SK-N-SH (cell line): ENCODE measurements at regions not wholly inside any gene's neighbourhood (a gene's known extent, or its start where the extent isn't known, plus 50 kb on each side); places are given as distances from the start of the nearest gene placed in this dataset.

ENCODE experiments used
- CTCF ChIA-PET: fragments of 300-600, 350-600 bp; formaldehyde crosslinking; extraction: SDS; loops from one replicate; lab custom pipeline; 2021; lab: Yijun Ruan, JAX
- POLR2A ChIA-PET: fragments of 350-600 bp; sonication (Branson Sonifier 250); formaldehyde crosslinking; extraction: SDS; loops from one replicate; lab custom pipeline; 2020; ENCODE audit warnings: antibody characterized with exemption, inconsistent platforms; lab: Yijun Ruan, JAX
- DNase-seq: peaks from one replicate; pipeline ENCODE4 v3.0.0; 2012
- H2AFZ ChIP-seq: fragments of 200-600 bp; sonication (generic); 2 replicates; pipeline ENCODE4 v1.8.1; 2016; ENCODE audit warnings: antibody characterized with exemption, mild to moderate bottlenecking, low read depth
- H3F3A ChIP-seq: fragments of 200-600 bp; sonication (generic); replicated peaks from 2 replicates; pipeline ENCODE3; 2016; ENCODE audit warnings: antibody characterized with exemption, mild to moderate bottlenecking; ENCODE audit not compliant: insufficient read depth
- H3K27ac ChIP-seq, 2 experiments: fragments of 200-500 bp in 1 of 2; fragments of 200-600 bp in 1 of 2; sonication (Bioruptor generic) in 1 of 2; sonication (generic), shearing (Covaris generic) in 1 of 2; 2 replicates each; pipeline versions ENCODE4 v1.5.1 to v1.6.1; 2014 to 2016; ENCODE audit warnings: low read depth in 2 of 2, inconsistent platforms in 1 of 2, low read length in 1 of 2, mild to moderate bottlenecking in 1 of 2, mixed read lengths in 1 of 2
- H3K27me3 ChIP-seq: fragments of 200-600 bp; sonication (generic), shearing (Covaris generic); 2 replicates; pipeline ENCODE4 v1.6.1; 2016; ENCODE audit warnings: mixed run types; ENCODE audit not compliant: insufficient read depth
- H3K36me3 ChIP-seq, 2 experiments: fragments of 200-500 bp in 1 of 2; fragments of 200-600 bp in 1 of 2; sonication (Bioruptor generic) in 1 of 2; sonication (generic) in 1 of 2; replicated peaks in 1 of 2; 2 replicates each; pipeline versions ENCODE3 to v1.5.1; 2014 to 2016; ENCODE audit warnings: low read length in 1 of 2, mild to moderate bottlenecking in 1 of 2; ENCODE audit not compliant: insufficient read depth in 2 of 2, control insufficient read depth in 1 of 2
- H3K4me1 ChIP-seq, 2 experiments: fragments of 200-500 bp in 1 of 2; fragments of 200-600 bp in 1 of 2; sonication (Bioruptor generic) in 1 of 2; sonication (generic), shearing (Covaris generic) in 1 of 2; 2 replicates each; pipeline versions ENCODE4 v1.5.1 to v1.6.1; 2014 to 2016; ENCODE audit warnings: low read depth in 1 of 2, low read length in 1 of 2, mixed run types in 1 of 2; ENCODE audit not compliant: insufficient read depth in 2 of 2, control insufficient read depth in 1 of 2
- H3K4me2 ChIP-seq: fragments of 200-600 bp; sonication (generic), shearing (Covaris generic); 2 replicates; pipeline ENCODE4 v1.6.1; 2017; ENCODE audit warnings: mixed run types
- H3K4me3 ChIP-seq, 2 experiments: fragments of 200-500 bp in 1 of 2; fragments of 200-600 bp in 1 of 2; sonication (Bioruptor generic) in 1 of 2; sonication (generic), shearing (Covaris generic) in 1 of 2; 2 replicates each; pipeline versions ENCODE4 v1.5.1 to v1.8.1; 2014 to 2016; ENCODE audit warnings: low read depth in 2 of 2, inconsistent platforms in 1 of 2, low read length in 1 of 2, mild to moderate bottlenecking in 1 of 2, mixed read lengths in 1 of 2, moderate library complexity in 1 of 2
- H3K79me2 ChIP-seq: fragments of 200-600 bp; sonication (generic); 2 replicates; pipeline ENCODE4 v1.8.1; 2017; ENCODE audit warnings: mild to moderate bottlenecking; ENCODE audit not compliant: insufficient read depth
- H3K9ac ChIP-seq: fragments of 200-600 bp; sonication (generic); 2 replicates; pipeline ENCODE4 v1.6.1; 2017; ENCODE audit warnings: mixed run types
- H3K9me2 ChIP-seq: fragments of 200-600 bp; sonication (generic); 2 replicates; pipeline ENCODE4 v1.6.1; 2017; ENCODE audit warnings: mixed run types
- H3K9me3 ChIP-seq: fragments of 200-600 bp; sonication (generic); 2 replicates; pipeline ENCODE4 v1.6.1; 2017; ENCODE audit warnings: mixed run types, mild to moderate bottlenecking, moderate library complexity
- H4K20me1 ChIP-seq: fragments of 200-600 bp; sonication (generic); 2 replicates; pipeline ENCODE4 v1.6.1; 2017; ENCODE audit warnings: mild to moderate bottlenecking, mixed run types; ENCODE audit not compliant: insufficient read depth
- CTCF ChIP-seq: fragments of 200-600 bp; sonication (generic); IDR thresholded peaks from 2 replicates; pipeline ENCODE4 v1.6.1; 2017; ENCODE audit warnings: antibody characterized with exemption, mild to moderate bottlenecking, moderate library complexity
- EP300 ChIP-seq, 2 experiments: IDR thresholded peaks; 2 replicates each; pipeline versions ENCODE4 v1.4.0 to v1.6.1; 2012; ENCODE audit warnings: borderline replicate concordance in 1 of 2, low read depth in 1 of 2, low read length in 1 of 2
- FOSL2 ChIP-seq: IDR thresholded peaks from 2 replicates; pipeline ENCODE4 v1.4.0; 2012; ENCODE audit warnings: low read depth, mild to moderate bottlenecking, moderate library complexity, borderline replicate concordance
- FOXJ3 ChIP-seq: sonication (generic); formaldehyde crosslinking; IDR thresholded peaks from 2 replicates; pipeline ENCODE4 v1.5.1; 2020; ENCODE audit warnings: mild to moderate bottlenecking, missing genetic modification reagents
- FOXM1 ChIP-seq: IDR thresholded peaks from 2 replicates; pipeline ENCODE4 v1.4.0; 2012; ENCODE audit warnings: low read depth, mild to moderate bottlenecking
- GABPA ChIP-seq: IDR thresholded peaks from 2 replicates; pipeline ENCODE4 v1.4.0; 2012; ENCODE audit warnings: low read depth, mild to moderate bottlenecking
- MAX ChIP-seq: IDR thresholded peaks from 2 replicates; pipeline ENCODE4 v1.4.0; 2012; ENCODE audit warnings: low read depth
- NFIC ChIP-seq: IDR thresholded peaks from 2 replicates; pipeline ENCODE4 v1.4.0; 2012; ENCODE audit warnings: borderline replicate concordance
- RAD21 ChIP-seq: IDR thresholded peaks from 2 replicates; pipeline ENCODE4 v1.6.1; 2012; ENCODE audit warnings: mild to moderate bottlenecking, low read length
- REST ChIP-seq: IDR thresholded peaks from 2 replicates; pipeline ENCODE4 v1.6.1; 2012; ENCODE audit warnings: mild to moderate bottlenecking, low read depth, low read length, moderate library complexity
- RFX5 ChIP-seq: IDR thresholded peaks from 2 replicates; pipeline ENCODE4 v1.6.1; 2012; ENCODE audit warnings: mild to moderate bottlenecking, improper control_type of control experiment, low read length
- USF1 ChIP-seq: IDR thresholded peaks from 2 replicates; pipeline ENCODE4 v1.4.0; 2012; ENCODE audit warnings: low read depth, borderline replicate concordance
- YY1 ChIP-seq: IDR thresholded peaks from 2 replicates; pipeline ENCODE4 v1.4.0; 2012; ENCODE audit warnings: low read depth, mild to moderate bottlenecking
- WGBS: methylation state at CpG from one replicate; pipeline ENCODE4 v1.1.6; 2017; ENCODE audit warnings: low lambda C conversion rate; 5-methylcytosine and 5-hydroxymethylcytosine counted together
- TF ChIP-seq, protein P1 (sequence below): fragments of 150-350 bp; IDR thresholded peaks from 2 replicates; pipeline ENCODE4 v1.6.1; 2017; ENCODE audit warnings: antibody characterized with exemption, low read length, low read depth, borderline replicate concordance
- TF ChIP-seq, protein P2 (sequence below): fragments of 150-350 bp; IDR thresholded peaks from 2 replicates; pipeline ENCODE4 v1.6.1; 2016; ENCODE audit warnings: mild to moderate bottlenecking, low read depth, low read length

- no peak overlapping the region for H3K4me2 ChIP-seq
- no peaks in the 10 kb centered on the region for H3K36me3 ChIP-seq
- H3K9me3 ChIP-seq: no peaks in the 10 kb centered on the region
- TF ChIP-seq CTCF (no peak), REST (no peak), FOXM1 (no peak), MAX (no peak), NFIC (no peak), YY1 (no peak), FOSL2 (no peak)
- TF ChIP-seq, protein P1, sequence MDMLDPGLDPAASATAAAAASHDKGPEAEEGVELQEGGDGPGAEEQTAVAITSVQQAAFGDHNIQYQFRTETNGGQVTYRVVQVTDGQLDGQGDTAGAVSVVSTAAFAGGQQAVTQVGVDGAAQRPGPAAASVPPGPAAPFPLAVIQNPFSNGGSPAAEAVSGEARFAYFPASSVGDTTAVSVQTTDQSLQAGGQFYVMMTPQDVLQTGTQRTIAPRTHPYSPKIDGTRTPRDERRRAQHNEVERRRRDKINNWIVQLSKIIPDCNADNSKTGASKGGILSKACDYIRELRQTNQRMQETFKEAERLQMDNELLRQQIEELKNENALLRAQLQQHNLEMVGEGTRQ: no peak
- ChIA-PET POLR2A (no interaction called here), CTCF (no interaction called here)
- no peaks in the 10 kb centered on the region for H3K9me2 ChIP-seq
- H3F3A ChIP-seq: no peaks in the 10 kb centered on the region
- DNase-seq: no peak
- H2AFZ ChIP-seq: no peak overlapping the region
- no peak overlapping the region for H3K9ac ChIP-seq
- no peak overlapping the region for H3K4me3 ChIP-seq
- 5% methylated on average over 2 of the region's 2 CpGs for WGBS
- no peak overlapping the region for H3K27ac ChIP-seq
- no peaks in the 10 kb centered on the region for H3K27me3 ChIP-seq
- H4K20me1 ChIP-seq: no peaks in the 10 kb centered on the region
- no peaks in the 10 kb centered on the region for H3K79me2 ChIP-seq
- no peaks in the 10 kb centered on the region for H3K4me1 ChIP-seq
These were observed 66.7 kb upstream of the MIR17HG start for GRCh38 chr13:91280801-91281200.

- Histone ChIP-seq H2AFZ (no peak overlapping the region), H3K27me3 (no peaks in the 10 kb centered on the region), H4K20me1 (no peaks in the 10 kb centered on the region), H3K4me2 (no peak overlapping the region), H3F3A (no peaks in the 10 kb centered on the region), H3K4me3 (no peak overlapping the region), H3K4me1 (no peaks in the 10 kb centered on the region), H3K79me2 (no peaks in the 10 kb centered on the region), H3K9me3 (no peaks in the 10 kb centered on the region), H3K9me2 (no peaks in the 10 kb centered on the region), H3K9ac (no peak overlapping the region), H3K36me3 (no peaks in the 10 kb centered on the region), H3K27ac (no peak overlapping the region)
- DNase-seq: no peak
- TF ChIP-seq GABPA: no peak
- TF ChIP-seq RFX5: no peak
- TF ChIP-seq, protein P2, sequence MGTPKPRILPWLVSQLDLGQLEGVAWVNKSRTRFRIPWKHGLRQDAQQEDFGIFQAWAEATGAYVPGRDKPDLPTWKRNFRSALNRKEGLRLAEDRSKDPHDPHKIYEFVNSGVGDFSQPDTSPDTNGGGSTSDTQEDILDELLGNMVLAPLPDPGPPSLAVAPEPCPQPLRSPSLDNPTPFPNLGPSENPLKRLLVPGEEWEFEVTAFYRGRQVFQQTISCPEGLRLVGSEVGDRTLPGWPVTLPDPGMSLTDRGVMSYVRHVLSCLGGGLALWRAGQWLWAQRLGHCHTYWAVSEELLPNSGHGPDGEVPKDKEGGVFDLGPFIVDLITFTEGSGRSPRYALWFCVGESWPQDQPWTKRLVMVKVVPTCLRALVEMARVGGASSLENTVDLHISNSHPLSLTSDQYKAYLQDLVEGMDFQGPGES: no peak
- TF ChIP-seq REST: no peak
- no peak for TF ChIP-seq FOXJ3
- no peak for TF ChIP-seq RAD21
- TF ChIP-seq EP300 (IDR thresholded peaks at IDR 0.05; ENCODE audit: borderline replicate concordance in 1 of 2, low read depth in 1 of 2, low read length in 1 of 2): no peak
- no peak for TF ChIP-seq USF1
- CTCF ChIA-PET: no interaction called here
- WGBS: 74% methylated on average over 10 of the region's 10 CpGs
- POLR2A ChIA-PET: no interaction called here
These were observed 63.2 kb upstream of the MIR17HG start for GRCh38 chr13:91284335-91284734.
